Pons (tissue), 1 donor: ENCODE measurements at regions not wholly inside any gene's neighbourhood (a gene's known extent, or its start where the extent isn't known, plus 50 kb on each side); places are given as distances from the start of the nearest gene placed in this dataset.

ENCODE experiments used
- DNase-seq: peaks from one replicate; pipeline ENCODE4 v3.0.0-alpha.2; 2016; ENCODE audit warnings: low spot score

GRCh38 chr2:12083081-12083581, 336.7 kb downstream of the LPIN1 start:
- DNase-seq, result no peak

DNA sequence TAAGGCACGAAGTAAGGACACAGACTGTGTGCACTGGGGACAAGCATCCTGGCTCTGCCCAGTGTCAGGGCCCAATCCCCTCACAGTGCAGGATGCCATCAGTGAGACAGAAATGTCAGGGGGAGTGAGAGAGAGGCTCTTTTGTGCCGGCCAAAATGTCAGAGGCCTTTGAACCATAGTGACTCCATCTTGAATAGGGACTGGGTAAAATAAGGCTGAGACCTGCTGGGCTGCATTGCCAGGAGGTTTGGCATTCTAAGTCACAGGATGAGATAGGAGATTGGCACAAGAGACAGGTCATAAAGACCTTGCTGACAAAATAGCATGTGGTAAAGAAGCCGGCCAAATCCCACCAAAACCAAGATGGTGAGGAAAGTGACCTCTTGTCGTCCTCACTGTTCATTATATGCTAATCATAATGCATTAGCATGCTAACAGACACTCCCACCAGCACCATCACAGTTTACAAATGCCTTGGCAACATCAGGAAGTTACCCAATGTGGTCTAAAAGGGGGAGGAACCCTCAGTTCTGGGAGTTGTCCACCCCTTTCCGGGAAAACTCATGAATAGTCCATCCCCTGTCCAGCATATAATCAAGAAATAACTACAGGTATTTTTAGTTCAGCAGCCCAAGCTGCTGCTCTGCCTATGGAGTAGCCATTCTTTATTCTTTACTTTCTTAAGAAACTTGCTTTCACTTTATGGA, 337.4 kb downstream of the LPIN1 start:
- DNase-seq, result no peak

DNA sequence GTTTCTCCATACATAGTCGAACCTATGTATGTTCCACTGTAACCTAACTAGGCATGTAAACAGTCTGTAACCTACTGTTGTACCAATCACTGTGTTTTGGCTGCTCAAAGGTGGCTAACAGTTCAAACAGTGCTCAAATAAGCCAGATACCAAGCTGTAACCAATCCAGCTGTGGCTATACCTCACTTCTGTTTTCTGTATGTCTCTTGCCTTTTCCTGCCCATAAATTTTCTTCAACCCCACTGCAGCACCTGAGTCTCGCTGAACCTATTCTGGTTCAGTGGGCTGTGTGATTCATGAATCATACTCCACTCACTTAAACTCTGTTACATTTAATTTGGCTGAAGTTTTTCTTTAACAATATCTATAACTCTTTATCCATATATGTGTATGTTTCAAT, 340.7 kb downstream of the LPIN1 start:
- DNase-seq, result no peak

GRCh38 chr2:12087671-12088380, 341.4 kb downstream of the LPIN1 start:
- DNase-seq, result peak; percentile 37

DNA sequence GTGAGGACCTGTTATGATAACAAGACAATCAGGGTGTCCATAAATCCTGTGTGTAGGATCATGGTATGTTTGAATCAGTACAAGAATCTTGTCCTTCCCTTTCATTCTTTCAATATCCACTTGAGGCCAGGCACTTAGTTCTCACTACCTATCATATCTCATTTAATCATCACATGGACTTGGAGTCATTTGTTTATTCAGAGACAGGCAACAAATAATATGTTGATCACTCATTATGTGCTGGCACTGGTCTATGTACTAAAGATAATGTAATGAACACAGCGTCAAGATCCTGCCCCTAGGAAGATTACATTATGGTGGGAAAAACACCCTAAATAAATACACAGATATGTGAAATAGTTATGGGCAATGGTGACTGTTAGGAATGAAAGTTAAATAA, 342.6 kb downstream of the LPIN1 start:
- no peak for DNase-seq

DNA sequence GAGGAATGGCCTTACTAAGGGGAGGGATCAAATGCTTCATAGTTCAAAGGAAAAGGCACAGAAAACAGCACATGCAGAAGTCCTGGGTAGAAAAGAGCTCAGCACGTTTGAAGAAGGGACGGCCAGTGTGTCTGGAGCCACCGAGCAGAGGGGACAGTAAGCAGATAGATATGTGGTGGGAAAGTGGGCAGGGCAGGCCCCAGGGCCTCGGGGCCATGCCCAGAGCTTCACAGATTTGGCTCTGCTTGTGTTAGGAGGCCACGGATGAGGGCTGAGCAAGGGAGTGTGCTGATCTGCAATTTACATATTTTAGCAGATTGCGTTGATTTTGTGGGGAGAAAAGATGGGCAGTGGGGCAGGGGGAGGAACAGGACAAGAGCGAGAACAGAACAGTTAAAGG, 343.1 kb downstream of the LPIN1 start:
- DNase-seq, result no peak

DNA sequence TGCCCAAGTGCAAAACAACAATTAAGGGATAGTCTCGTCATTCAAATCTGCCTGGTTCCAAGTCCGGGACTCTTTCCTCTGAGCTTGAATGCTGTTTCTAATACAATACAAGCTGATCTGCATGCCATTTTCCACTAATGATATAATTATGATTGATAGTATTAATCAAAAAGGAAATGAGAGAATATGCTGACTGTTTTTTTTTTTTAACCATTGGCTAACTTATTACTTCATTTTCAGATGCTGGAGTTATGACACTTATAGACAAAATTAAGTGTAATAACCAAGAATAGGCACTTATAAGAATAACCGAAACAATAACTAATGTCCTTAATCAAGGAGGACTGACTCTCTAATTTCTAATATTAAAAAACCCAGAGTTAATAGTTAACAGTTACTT, 343.6 kb downstream of the LPIN1 start:
- DNase-seq, result no peak

GRCh38 chr2:12090590-12090989, 344.2 kb downstream of the LPIN1 start:
- no peak for DNase-seq

DNA sequence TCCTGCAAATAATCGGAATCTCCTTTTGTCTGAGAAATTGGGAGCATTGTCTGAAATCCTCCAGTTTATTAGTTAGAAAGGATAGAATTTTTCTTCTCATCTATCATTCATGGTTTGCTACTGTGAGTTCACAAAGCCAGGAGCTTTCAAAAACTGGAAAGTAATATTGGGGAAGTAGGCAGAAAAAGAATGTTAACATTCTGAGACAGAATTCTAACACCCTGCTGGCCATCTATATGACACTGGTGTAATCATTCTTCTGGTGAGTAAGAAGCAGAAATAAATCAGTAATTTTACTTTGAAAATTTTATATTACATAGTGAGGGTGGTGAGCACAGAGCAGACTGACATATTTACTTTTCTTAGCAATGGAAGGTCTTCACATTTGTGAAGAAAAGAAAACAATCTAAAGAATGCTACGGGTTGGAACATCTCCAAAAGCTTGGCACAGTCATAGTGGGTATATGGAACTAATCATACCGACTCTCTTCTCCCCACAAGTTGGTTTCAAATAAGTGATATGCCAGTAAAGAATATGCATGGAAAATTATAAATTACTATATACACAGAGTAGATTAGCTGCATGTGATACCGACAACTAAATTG, 344.9 kb downstream of the LPIN1 start:
- DNase-seq, result no peak

DNA sequence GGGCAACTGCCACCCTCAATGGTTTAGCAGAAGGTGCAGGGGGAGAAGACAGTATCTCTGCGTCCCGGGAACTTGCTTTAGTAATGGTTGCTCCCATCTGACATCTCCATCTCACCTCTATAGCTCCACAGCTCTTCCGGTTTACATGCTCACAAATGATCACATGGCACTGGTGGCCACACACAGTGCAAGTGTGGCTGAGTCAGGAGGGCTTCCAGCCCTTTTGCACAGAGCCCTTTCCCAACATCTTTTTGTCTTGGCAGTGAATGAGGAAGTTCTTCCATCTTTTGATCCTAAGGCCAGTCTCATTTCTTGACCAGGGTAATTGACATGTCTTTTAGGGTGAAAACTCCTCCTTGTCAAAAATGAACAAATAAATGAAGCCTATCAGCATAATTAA, 347.7 kb downstream of the LPIN1 start:
- DNase-seq, result no peak

DNA sequence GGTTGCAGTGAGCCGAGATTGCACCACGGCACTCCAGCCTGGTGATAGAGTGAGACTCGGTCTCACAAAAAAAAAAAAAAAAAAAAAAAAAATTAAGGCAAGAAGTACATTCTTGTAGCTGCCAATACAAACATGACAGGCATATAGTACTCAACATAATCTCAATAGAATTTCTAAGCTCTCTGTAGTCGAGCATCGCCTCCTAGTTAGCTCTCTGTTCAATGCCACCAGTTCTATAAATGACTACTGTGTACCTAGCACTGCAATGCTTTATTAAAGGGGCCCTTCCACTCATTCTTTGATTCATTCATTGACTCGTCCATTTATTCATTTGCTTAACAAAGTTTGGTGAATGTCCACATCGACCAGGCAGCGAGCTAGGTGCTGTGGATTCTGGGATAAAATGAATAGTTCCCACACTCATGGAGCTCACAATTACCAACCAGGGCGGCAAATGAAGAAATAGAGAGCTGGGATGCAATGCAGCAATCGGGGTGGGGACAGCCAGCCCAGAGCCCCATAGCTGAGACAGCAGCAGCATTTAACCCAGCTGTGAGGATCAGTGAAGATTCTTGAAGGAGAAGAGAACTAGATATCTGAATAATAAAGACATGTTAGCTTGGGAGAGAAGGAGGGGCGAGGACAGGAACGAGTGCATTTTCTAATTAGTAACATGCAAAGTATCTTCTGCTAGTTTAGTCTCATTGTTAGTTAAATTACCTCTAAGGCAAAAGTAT, 349.8 kb downstream of the LPIN1 start:
- DNase-seq, result no peak

GRCh38 chr2:12096788-12097449, 350.5 kb downstream of the LPIN1 start:
- DNase-seq, result no peak

DNA sequence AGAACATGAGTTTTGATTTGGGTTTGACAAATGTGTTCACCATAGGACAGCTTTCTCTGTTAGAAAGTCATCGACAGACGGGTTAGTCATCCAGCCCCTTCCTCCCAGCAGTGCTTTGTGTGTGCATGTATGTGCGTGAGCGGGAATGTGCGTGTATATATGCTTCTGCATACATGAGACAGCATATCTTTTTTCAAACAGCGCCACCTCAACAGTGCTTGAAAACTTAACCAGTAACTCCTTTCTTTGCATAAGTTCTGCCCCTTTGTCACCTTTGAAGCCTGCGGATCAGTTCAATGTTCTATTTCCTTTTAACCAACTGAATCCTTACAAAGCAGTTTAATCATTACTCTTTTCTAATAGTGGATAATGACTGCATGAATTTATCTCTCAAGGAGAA, 351.4 kb downstream of the LPIN1 start:
- DNase-seq, result no peak

GRCh38 chr2:12099374-12099773, 352.9 kb downstream of the LPIN1 start:
- no peak for DNase-seq

- DNase-seq, result no peak
Measured at GRCh38 chr2:12102679-12103078, 356.2 kb downstream of the LPIN1 start.

GRCh38 chr2:12105180-12105579, 358.7 kb downstream of the LPIN1 start:
- no peak for DNase-seq

DNA sequence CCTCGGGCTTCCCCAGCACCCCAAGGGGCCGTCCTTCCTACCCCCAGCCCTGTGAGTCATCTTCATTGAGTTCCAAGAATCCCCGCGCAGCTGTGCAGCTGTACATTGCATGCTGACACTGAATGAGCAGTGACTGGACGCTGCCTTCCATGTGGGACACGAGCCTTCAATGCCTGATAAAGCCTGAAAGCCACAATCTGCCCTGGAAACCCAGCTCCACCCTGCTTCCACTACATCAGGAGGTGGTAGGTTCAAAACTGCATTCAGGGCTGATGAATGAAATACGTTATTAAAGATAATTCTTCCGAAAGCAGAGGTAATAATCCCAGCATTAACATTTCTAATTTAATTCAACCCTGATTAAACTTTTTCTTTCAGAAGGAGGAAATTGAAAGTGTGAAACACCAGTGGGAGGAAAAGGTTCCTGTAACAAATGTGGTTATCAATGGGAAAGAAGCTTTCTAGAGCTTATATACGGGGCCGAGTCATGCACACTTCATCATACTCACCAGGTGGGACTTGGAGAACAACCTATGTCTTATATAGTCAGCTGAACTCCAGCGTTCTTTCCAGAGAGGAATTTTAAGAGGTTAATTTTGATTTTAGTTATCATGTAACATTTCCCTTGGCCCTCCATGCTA, 360.1 kb downstream of the LPIN1 start:
- DNase-seq, result no peak

DNA sequence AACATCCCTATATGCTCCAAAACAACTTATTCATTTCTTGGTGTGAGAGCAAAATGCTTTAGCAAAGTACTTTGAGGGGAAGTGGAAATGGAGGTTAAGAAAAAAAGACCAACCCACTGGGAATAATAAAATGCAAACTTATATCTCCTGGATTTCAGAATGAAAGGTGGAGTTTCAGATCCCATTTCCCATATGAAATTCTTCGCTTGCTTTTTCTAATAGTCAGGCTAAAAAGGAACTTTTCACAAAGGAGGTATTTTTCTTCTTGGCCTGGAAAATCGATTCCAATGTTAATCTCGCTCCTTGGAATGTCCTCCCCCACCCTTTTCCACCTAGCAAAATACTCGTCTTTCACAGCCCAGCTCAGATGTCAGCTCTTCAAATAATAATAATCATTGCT, 360.9 kb downstream of the LPIN1 start:
- DNase-seq, result no peak

GRCh38 chr2:12107939-12108338, 361.5 kb downstream of the LPIN1 start:
- DNase-seq, result no peak

GRCh38 chr2:12109363-12110017, 363.1 kb downstream of the LPIN1 start:
- no peak for DNase-seq

- peak; percentile 7 for DNase-seq
Measured at GRCh38 chr2:12110074-12110473, 363.6 kb downstream of the LPIN1 start.
